ENCODE measurements at regions not wholly inside any gene's neighbourhood (a gene's known extent, or its start where the extent isn't known, plus 50 kb on each side); places are given as distances from the start of the nearest gene placed in this dataset.

DNA sequence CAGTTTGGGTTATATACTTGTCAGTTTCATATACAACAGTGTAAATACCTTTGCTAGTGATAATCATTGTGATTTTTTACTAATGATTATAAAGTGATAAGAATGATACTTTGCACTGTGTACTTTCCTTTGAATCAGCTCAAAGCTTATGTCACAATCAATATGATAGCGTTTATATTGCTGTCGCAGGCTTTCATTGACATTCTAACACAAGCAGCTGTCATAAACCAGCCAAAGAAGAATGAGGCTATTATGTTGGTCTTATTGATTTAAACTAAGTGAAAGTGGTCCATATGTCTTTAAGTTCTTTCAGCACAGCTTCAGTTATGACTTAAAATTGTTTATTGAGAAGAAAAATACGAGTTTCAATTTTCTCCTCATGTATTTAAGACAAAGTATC is 272.7 kb upstream of the RGMB start:
- TF ChIP-seq, protein P1, sequence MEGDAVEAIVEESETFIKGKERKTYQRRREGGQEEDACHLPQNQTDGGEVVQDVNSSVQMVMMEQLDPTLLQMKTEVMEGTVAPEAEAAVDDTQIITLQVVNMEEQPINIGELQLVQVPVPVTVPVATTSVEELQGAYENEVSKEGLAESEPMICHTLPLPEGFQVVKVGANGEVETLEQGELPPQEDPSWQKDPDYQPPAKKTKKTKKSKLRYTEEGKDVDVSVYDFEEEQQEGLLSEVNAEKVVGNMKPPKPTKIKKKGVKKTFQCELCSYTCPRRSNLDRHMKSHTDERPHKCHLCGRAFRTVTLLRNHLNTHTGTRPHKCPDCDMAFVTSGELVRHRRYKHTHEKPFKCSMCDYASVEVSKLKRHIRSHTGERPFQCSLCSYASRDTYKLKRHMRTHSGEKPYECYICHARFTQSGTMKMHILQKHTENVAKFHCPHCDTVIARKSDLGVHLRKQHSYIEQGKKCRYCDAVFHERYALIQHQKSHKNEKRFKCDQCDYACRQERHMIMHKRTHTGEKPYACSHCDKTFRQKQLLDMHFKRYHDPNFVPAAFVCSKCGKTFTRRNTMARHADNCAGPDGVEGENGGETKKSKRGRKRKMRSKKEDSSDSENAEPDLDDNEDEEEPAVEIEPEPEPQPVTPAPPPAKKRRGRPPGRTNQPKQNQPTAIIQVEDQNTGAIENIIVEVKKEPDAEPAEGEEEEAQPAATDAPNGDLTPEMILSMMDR (IDR thresholded peaks at IDR 0.05) = no peak
- TF ChIP-seq POLR2A (IDR thresholded peaks at IDR 0.05) = no peak
